PC-9 (cell line): ENCODE measurements at regions not wholly inside any gene's neighbourhood (a gene's known extent, or its start where the extent isn't known, plus 50 kb on each side); places are given as distances from the start of the nearest gene placed in this dataset.
"Not testable (repeated sequence)": the region's sequence is repeated elsewhere in the genome, so short reads cannot be mapped to it uniquely, and the experiment has no call there.

Experiments
- BruUV-seq: library from RNA; stranded (reverse); fragments of 400-500 nt; replicated peaks from 2 replicates; lab custom pipeline; 2021; lab: Mats Ljungman, UMichigan
- CTCF ChIA-PET: fragments of 300-600 bp; sonication (Branson Sonifier 250); formaldehyde crosslinking; loops from one replicate; lab custom pipeline; 2022; ENCODE audit warnings: antibody characterized with exemption; lab: Charles Lee
- POLR2A ChIA-PET: fragments of 300-600 bp; sonication (Branson Sonifier 250); formaldehyde crosslinking; loops from one replicate; lab custom pipeline; 2022; ENCODE audit warnings: antibody characterized with exemption; ENCODE audit not compliant: unreplicated experiment; lab: Charles Lee
- DNase-seq, 2 experiments: peaks; one replicate each; pipeline versions ENCODE4 v3.0.0 to v3.0.0-alpha.2; 2015 to 2022; ENCODE audit warnings: mixed read lengths in 1 of 2
- H2AFZ ChIP-seq: fragments of 200-600 bp; sonication (generic); 2 replicates; pipeline ENCODE4 v1.8.1; 2017; ENCODE audit warnings: antibody characterized with exemption
- H3F3A ChIP-seq: fragments of 200-600 bp; sonication (generic); 2 replicates; pipeline ENCODE4 v1.8.1; 2017; ENCODE audit warnings: antibody characterized with exemption, mild to moderate bottlenecking, low read depth; ENCODE audit not compliant: insufficient read depth
- H3K27ac ChIP-seq: fragments of 200-600 bp; sonication (generic); 2 replicates; pipeline ENCODE4 v1.6.1; 2016; ENCODE audit warnings: mixed run types
- H3K27me3 ChIP-seq: fragments of 200-600 bp; sonication (generic); 2 replicates; pipeline ENCODE4 v1.6.1; 2016; ENCODE audit warnings: low read depth, mixed run types; ENCODE audit not compliant: insufficient read depth
- H3K36me3 ChIP-seq: fragments of 200-600 bp; sonication (generic); 2 replicates; pipeline ENCODE4 v1.6.1; 2016; ENCODE audit warnings: low read depth, mixed run types
- H3K4me1 ChIP-seq: fragments of 200-600 bp; sonication (generic); replicated peaks from 2 replicates; pipeline ENCODE4 v1.6.1; 2016; ENCODE audit warnings: mixed run types; ENCODE audit not compliant: insufficient read depth
- H3K4me2 ChIP-seq: fragments of 200-600 bp; sonication (generic); 2 replicates; pipeline ENCODE4 v1.6.1; 2017; ENCODE audit warnings: mixed run types
- H3K4me3 ChIP-seq: fragments of 200-600 bp; sonication (generic); 2 replicates; pipeline ENCODE4 v1.6.1; 2016; ENCODE audit warnings: mixed run types
- H3K79me2 ChIP-seq: fragments of 200-600 bp; sonication (generic); 2 replicates; pipeline ENCODE4 v1.6.1; 2017; ENCODE audit warnings: low read depth, mixed run types
- H3K9me2 ChIP-seq: fragments of 200-600 bp; sonication (generic); 2 replicates; pipeline ENCODE4 v1.8.1; 2017; ENCODE audit warnings: mild to moderate bottlenecking; ENCODE audit not compliant: insufficient read depth
- H3K9me3 ChIP-seq: fragments of 200-600 bp; sonication (generic); 2 replicates; pipeline ENCODE4 v1.8.1; 2016; ENCODE audit warnings: low read depth; ENCODE audit not compliant: insufficient read depth
- H4K20me1 ChIP-seq: fragments of 200-600 bp; sonication (generic); 2 replicates; pipeline ENCODE4 v1.8.1; 2017; ENCODE audit not compliant: insufficient read depth
- CTCF ChIP-seq: fragments of 200-600 bp; sonication (generic); conservative IDR thresholded peaks from 2 replicates; pipeline ENCODE4 v1.6.1; 2017; ENCODE audit warnings: mixed run types, antibody characterized with exemption, mild to moderate bottlenecking, moderate library complexity
- EZH2 ChIP-seq: fragments of 200-600 bp; sonication (generic); IDR thresholded peaks from 2 replicates; pipeline ENCODE4 v1.8.0; 2017; ENCODE audit warnings: antibody characterized with exemption, low read depth
- intact Hi-C: fragments of 100-400 bp; cut with micrococcal nuclease; formaldehyde crosslinking; loops from one replicate; pipeline ENCODE4 v1.10.0; 2022; ENCODE audit not compliant: unreplicated experiment

- H3K27ac ChIP-seq, result no peak overlapping the region
- peak; percentile 54 to 76 for DNase-seq
- POLR2A ChIA-PET, result interaction anchor here (0.7 kb wide), 3 partner anchors 12 to 480 kb away, joined by 4 to 10 read pairs (median 6); no protein-coding TSS in a partner anchor
- H4K20me1 ChIP-seq, result no peaks in the 10 kb centered on the region
- H3K79me2 ChIP-seq, result no peaks in the 10 kb centered on the region
- H3K36me3 ChIP-seq, result no peaks in the 10 kb centered on the region
- peak overlapping the region; percentile 86 for H3K4me3 ChIP-seq
- H3K4me1 ChIP-seq, result peaks cover 21% of the 10 kb centered on the region; the same call in 1 of the 2 replicates
- H3K27me3 ChIP-seq, result peaks cover 20% of the 10 kb centered on the region; the same call in 1 of the 2 replicates
- peak overlapping the region; percentile 94 for H3K4me2 ChIP-seq
- intact Hi-C loops, result no loop called here
- no peak for TF ChIP-seq CTCF
- TF ChIP-seq EZH2, result no peak
- H3K9me2 ChIP-seq, result no peaks in the 10 kb centered on the region
- H3K9me3 ChIP-seq, result no peaks in the 10 kb centered on the region
- peak overlapping the region; percentile 98 for H2AFZ ChIP-seq
- no TSS peak for BruUV-seq
- CTCF ChIA-PET, result interaction anchor here (0.6 to 0.9 kb wide), 2 partner anchors 12 to 108 kb away, joined by 3 to 7 read pairs; no protein-coding TSS in a partner anchor
- H3F3A ChIP-seq, result no peaks in the 10 kb centered on the region
These were observed 141.0 kb upstream of the KCNJ18 start for GRCh38 chr17:21551081-21551881.

GRCh38 chr17:21558921-21559320 lies 133.4 kb upstream of the KCNJ18 start:
- H2AFZ ChIP-seq, DNase-seq, H3K79me2 ChIP-seq, H3K27ac ChIP-seq, POLR2A ChIA-PET, H3F3A ChIP-seq, intact Hi-C loops, H3K4me2 ChIP-seq, H3K4me1 ChIP-seq, CTCF ChIA-PET, H4K20me1 ChIP-seq, H3K4me3 ChIP-seq, BruUV-seq, H3K36me3 ChIP-seq, H3K9me3 ChIP-seq, H3K9me2 ChIP-seq: not testable (repeated sequence)
- peaks cover 34% of the 10 kb centered on the region; the same call in 1 of the 2 replicates for H3K27me3 ChIP-seq

- BruUV-seq, result no TSS peak
- no peaks in the 10 kb centered on the region for H3K9me3 ChIP-seq
- POLR2A ChIA-PET, result no interaction called here
- H3K9me2 ChIP-seq, result no peaks in the 10 kb centered on the region
- H3K36me3 ChIP-seq, result no peaks in the 10 kb centered on the region
- H3K4me1 ChIP-seq, result no peaks in the 10 kb centered on the region
- no peak overlapping the region for H2AFZ ChIP-seq
- CTCF ChIA-PET, result no interaction called here
- DNase-seq, result no peak
- no peaks in the 10 kb centered on the region for H4K20me1 ChIP-seq
- TF ChIP-seq CTCF, result no peak
- TF ChIP-seq EZH2, result no peak
- no peaks in the 10 kb centered on the region for H3F3A ChIP-seq
- no peak overlapping the region for H3K27ac ChIP-seq
- no peaks in the 10 kb centered on the region for H3K79me2 ChIP-seq
- intact Hi-C loops, result no loop called here
- no peak overlapping the region for H3K4me3 ChIP-seq
- H3K27me3 ChIP-seq, result peaks cover 30% of the 10 kb centered on the region
- no peak overlapping the region for H3K4me2 ChIP-seq
These were observed 128.1 kb upstream of the KCNJ18 start for GRCh38 chr17:21564262-21564661.

GRCh38 chr17:21564757-21565156 lies 127.6 kb upstream of the KCNJ18 start:
- BruUV-seq, intact Hi-C loops, H3K27ac ChIP-seq, H3K4me2 ChIP-seq, H3K4me3 ChIP-seq, CTCF ChIA-PET, H2AFZ ChIP-seq, H3K9me3 ChIP-seq, DNase-seq, H3K4me1 ChIP-seq, H3F3A ChIP-seq, H3K79me2 ChIP-seq, H3K9me2 ChIP-seq, POLR2A ChIA-PET, H4K20me1 ChIP-seq, H3K36me3 ChIP-seq: not testable (repeated sequence)
- H3K27me3 ChIP-seq, result peaks cover 30% of the 10 kb centered on the region

- H3K9me2 ChIP-seq, DNase-seq, intact Hi-C loops, H2AFZ ChIP-seq, H3K4me1 ChIP-seq, H3K9me3 ChIP-seq, H3K4me2 ChIP-seq, H3K4me3 ChIP-seq, BruUV-seq, POLR2A ChIA-PET, CTCF ChIA-PET, H3K36me3 ChIP-seq, H4K20me1 ChIP-seq, H3F3A ChIP-seq, H3K79me2 ChIP-seq, H3K27ac ChIP-seq: not testable (repeated sequence)
- H3K27me3 ChIP-seq, result peaks cover 12% of the 10 kb centered on the region; the same call in 1 of the 2 replicates
These were observed 121.9 kb upstream of the KCNJ18 start for GRCh38 chr17:21570427-21570826.

GRCh38 chr17:21572148-21572547 lies 120.2 kb upstream of the KCNJ18 start:
- peaks cover 12% of the 10 kb centered on the region; the same call in 1 of the 2 replicates for H3K27me3 ChIP-seq
- H3K36me3 ChIP-seq, DNase-seq, H3K9me3 ChIP-seq, H3K27ac ChIP-seq, intact Hi-C loops, H3K4me3 ChIP-seq, H3K4me2 ChIP-seq, CTCF ChIA-PET, H3K9me2 ChIP-seq, H3K4me1 ChIP-seq, POLR2A ChIA-PET, H4K20me1 ChIP-seq, H3K79me2 ChIP-seq, BruUV-seq, H2AFZ ChIP-seq, H3F3A ChIP-seq: not testable (repeated sequence)
